Activated CD8-positive, alpha-beta memory T cell treated with anti-CD3 and anti-CD28 coated beads for 24 hours (primary cell): ENCODE measurements at regions not wholly inside any gene's neighbourhood (a gene's known extent, or its start where the extent isn't known, plus 50 kb on each side); places are given as distances from the start of the nearest gene placed in this dataset.

Experiments used
- DNase-seq: peaks from one replicate; pipeline ENCODE4 v3.0.0-alpha.2; 2020

GRCh38 chr10:121076776-121077715 lies 225.9 kb downstream of the WDR11 start:
- no peak for DNase-seq

GRCh38 chr10:121078036-121078435 lies 226.9 kb downstream of the WDR11 start:
- DNase-seq = no peak

DNA sequence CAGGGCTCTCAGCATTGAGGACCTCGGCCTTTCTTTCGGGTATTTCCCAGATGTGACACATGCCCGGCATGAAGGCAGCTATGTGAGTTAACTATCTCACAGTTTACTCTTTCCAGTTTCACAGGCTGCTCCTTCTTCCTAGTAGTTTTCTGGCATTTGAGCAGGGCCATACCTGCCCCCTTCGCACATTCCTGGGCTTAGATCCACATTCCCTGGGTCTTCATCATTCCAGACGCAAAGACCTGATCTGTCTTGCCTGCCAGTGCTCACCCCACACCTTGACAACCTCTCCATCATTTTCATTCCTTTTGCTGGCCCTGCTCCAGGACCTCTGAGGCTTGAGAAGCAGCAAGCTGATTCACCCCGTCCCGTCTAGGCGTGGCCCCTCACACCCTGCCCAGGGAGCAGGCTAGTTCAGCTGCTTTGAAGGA lies 227.5 kb downstream of the WDR11 start:
- no peak for DNase-seq

GRCh38 chr10:121079226-121079625 lies 228.1 kb downstream of the WDR11 start:
- no peak for DNase-seq

- DNase-seq = no peak
Observed at GRCh38 chr10:121080281-121080891, 229.2 kb downstream of the WDR11 start.

DNA sequence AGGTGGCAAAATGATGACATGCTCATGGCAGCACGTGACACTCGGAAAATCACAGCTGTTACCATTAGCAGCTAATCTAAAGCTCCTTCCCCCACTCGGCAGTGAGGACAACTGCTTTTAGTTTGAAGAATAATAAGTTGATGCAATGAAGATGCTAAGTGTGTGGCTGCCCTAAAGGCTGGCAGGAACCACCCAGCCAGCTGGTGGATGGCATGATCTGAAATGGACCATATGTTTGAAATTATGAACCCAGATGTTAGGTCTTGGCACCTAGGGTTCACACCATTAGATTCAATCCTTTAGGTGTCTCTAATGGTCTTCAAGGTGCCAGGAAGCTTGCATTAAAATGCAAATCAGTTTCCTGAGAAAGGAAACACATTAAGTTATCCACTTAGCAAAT lies 230.1 kb downstream of the WDR11 start:
- no peak for DNase-seq

DNA sequence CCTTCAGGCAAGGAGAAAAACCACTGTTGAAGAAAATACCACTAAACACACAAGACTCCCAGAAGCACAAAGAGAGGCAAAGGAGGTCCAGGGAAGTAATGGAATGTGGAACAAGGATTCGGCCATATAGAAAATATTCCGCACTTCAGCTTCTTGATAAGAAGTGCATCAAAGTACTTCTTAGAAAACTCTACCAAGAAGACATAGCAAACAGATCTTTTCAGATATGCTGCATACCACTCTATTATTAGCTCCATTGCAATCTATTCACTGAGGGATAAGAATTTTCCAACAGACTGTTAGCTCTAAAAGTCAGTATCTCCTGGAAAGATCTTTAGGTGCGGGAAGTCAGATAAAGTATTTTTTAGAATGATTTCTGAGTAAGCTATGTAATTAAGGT lies 231.8 kb downstream of the WDR11 start:
- DNase-seq = no peak

DNA sequence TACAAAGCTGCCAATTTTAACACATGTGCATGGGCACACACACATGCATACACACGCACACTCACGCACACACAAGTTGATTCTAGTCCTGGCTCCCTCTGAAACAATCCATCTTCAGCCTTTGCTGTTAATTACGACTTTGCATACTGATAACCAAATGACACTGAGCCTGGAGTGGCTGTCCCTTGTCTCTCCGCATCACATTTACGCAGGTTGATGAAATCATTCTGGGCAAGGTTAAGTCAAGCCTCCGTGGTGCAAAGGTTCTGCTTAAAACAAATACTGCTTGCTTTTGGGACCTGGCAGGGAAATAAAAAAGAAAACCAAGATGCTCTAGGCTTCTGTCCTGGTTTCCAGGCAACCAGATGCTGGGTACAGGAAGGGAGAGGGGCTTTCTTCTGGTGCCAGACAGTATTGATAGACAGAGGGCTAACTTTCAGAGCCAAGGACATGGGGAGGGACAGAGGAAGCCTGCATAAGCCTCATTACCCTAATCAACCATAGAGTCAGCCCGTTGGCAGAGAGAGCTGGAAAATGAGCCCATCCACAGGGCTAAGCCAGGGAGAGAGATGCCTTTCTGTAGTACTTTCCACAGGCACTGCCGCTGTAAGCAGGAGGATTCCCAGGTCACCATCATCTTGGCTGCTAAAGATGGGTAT lies 233.0 kb downstream of the WDR11 start:
- DNase-seq = no peak

GRCh38 chr10:121084675-121085070 lies 233.5 kb downstream of the WDR11 start:
- DNase-seq = no peak

GRCh38 chr10:121085367-121085766 lies 234.2 kb downstream of the WDR11 start:
- no peak for DNase-seq

DNA sequence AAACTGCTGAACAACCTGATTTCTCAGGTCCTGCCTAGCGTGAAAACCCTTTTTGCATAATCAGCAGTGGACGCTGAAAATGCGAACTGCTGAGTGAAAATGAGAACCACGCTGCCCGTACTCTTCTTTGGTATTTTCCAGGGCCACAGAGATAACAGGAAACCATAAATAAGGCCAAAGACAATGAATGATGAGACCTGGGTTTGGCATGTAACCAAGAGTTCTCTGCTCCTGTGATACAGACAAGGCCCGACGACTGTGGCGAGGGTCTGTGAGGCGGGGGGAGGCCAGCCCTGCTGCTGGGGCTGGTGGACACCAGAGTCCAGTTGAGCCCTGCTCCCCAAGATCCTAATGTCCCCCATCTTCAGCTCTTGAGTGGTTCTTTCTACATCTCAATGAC lies 236.0 kb downstream of the WDR11 start:
- DNase-seq = no peak

DNA sequence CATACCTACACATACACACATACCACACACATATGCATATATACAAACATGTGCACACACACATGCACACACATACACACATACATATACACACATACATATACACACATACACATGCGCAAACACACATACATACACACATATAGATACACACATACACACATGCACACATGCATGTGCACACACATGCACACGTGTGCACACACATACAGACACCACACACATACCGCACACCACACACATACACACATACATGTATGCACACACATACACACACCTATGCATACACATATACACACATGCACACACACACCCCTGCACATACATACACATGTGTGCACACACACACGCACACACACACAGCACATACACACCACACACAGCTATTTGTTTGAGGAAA lies 236.5 kb downstream of the WDR11 start:
- DNase-seq = no peak

GRCh38 chr10:121088524-121088923 lies 237.4 kb downstream of the WDR11 start:
- no peak for DNase-seq

DNA sequence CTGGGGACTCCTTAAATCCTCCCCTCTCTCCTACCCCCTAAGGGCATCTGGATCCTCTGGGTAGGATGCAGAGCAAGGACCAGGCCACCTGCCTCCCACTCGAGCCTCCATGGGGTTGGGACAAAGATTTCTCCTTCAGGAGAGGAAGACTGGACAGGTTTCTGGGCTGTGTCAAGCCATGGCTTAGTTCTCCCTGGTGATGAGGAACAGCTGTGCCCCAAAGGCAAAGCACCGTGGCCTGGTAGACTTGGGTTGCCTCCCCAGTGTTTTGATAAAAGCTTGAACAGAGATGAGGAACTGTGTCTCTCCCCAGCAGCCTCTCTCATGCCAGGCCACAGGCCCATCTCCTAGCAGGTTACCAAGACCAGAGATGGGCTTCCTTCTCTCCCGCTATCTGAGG lies 238.3 kb downstream of the WDR11 start:
- DNase-seq = no peak

GRCh38 chr10:121091961-121092719 lies 241.0 kb downstream of the WDR11 start:
- no peak for DNase-seq

DNA sequence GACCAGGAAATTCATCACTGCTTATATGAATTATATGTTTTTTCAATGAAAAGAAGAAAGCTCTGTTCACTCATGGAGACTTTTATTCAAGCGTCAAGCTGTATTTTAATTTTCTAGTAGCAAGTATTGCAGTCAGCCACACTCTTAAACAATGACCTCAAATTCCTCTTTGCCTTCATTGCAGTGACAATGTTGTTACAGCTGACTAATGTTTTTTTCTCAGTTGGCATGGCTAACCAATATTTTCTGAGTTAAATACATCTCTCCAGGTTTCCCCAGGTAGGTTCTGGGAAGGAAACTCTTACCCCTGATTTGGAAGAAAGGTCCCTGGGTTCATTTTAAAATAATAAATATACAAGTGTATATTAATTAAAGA lies 241.5 kb downstream of the WDR11 start:
- no peak for DNase-seq

DNA sequence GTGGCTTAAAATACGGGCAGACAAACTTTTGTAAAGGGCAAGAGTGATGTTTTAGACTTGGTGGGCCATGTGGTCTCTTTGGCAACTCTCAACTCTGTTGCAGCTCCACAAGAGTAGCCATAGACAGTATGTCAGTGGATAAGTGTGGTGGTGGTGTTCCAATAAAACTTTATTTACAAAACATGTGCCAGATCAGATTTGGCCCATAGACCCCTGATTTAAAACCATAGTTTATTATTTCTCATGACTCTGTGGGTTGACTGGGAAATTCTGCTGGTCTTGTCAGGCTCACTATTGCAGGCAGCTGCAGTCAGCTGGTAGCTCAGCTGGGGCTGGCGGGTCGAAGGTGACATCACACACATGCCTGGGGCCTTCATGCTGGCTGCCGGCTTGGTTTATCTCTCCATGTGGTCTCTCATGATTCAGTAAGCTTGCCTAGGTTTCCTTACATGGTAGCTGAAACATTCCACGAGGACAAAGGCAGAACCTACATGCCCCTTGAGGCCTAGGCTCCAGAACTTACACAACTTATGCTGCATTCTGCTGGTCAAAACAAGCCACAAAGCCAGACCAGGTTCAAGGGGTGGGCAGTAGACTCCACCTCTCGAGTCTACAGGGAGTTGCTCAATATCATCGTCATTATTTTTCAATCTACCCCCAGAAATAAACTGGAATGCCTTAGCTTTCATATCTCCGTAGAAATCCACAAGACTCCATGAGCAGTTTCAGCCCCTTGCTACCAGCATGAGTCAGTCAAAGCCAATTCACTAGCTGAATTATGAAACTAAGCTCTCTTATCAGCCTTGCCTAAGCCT lies 245.7 kb downstream of the WDR11 start:
- no peak for DNase-seq

DNA sequence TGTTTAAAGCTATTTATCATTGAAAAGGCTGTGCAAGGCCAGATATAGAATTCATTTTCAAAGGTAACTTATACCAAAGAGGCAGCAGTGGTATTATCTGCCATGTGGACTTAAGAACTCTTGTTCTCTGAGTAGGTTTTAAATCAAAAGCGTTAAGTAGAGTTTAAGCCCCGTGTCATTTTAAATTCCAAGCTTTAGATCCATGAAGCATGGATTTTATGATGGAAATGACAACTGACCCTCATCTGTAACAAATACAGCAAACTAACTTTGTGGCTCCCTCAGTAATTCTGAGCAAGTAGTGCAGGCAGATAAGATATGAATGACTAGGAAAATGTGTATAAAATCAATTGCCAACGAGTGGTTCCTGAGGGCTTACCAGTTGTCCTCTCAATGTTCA lies 247.0 kb downstream of the WDR11 start:
- no peak for DNase-seq

DNA sequence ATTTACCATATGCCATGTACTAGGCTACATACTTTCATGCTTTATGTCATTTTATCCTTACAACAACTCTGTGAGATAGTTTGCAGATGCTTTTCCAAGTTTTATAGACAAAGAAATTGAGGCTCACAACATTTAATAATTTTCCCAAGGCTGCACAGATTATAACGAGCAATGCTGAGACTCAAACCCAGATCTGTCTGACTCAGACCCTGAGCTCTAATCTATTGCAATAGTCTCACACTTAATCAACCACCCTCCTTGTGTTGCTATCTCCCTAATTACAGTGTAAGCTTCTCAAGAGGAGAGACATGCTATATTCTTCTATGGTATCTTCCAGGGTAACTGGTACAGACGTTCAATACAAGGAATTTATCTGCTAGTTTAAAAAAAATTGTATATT lies 247.6 kb downstream of the WDR11 start:
- DNase-seq = no peak

GRCh38 chr10:121099181-121099580 lies 248.0 kb downstream of the WDR11 start:
- no peak for DNase-seq

DNA sequence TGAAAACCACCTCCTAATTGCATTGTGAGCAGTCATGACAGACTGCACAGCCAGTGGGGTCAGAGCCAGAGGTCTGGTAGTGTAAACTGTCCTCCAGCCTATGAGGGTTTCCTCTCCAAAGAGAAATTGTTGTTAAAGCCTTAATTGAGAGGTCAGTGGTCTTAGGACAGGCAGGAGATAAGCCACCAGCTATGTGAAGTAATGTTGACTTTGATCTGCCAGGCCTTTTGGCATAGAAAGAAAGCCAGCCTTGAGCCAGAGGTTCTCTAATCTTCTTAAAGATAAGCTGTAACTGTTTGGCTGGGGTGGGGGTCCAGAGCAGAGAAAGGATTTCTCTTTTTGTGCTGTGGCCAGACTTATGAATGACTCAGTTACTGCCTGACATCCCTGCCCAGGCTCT lies 248.4 kb downstream of the WDR11 start:
- DNase-seq = no peak

GRCh38 chr10:121101561-121101960 lies 250.4 kb downstream of the WDR11 start:
- no peak for DNase-seq
